Endothelial cell of umbilical vein (primary cell): ENCODE measurements at regions not wholly inside any gene's neighbourhood (a gene's known extent, or its start where the extent isn't known, plus 50 kb on each side); places are given as distances from the start of the nearest gene placed in this dataset.

Experiments used
- CTCF ChIP-seq, 2 donors: IDR thresholded peaks; 1 replicate in 1 of 2; 2 replicates in 1 of 2; pipeline ENCODE4 v1.5.1; 2011; ENCODE audit warnings: low read length in 2 of 2, mild to moderate bottlenecking in 2 of 2, moderate library complexity in 2 of 2, control low read depth in 1 of 2, inconsistent platforms in 1 of 2, low read depth in 1 of 2; ENCODE audit not compliant: insufficient read depth in 1 of 2; ENCODE audit errors: extremely low read depth in 1 of 2
- EZH2 ChIP-seq: IDR thresholded peaks from 2 replicates; pipeline ENCODE4 v1.6.1; 2012; ENCODE audit warnings: borderline replicate concordance, low read depth, mild to moderate bottlenecking, moderate library complexity, low read length, inconsistent platforms; ENCODE audit not compliant: severe bottlenecking
- FOS ChIP-seq: IDR thresholded peaks from 2 replicates; pipeline ENCODE4 v1.6.1; 2011; ENCODE audit warnings: mild to moderate bottlenecking, low read length, moderate library complexity, borderline replicate concordance; ENCODE audit not compliant: insufficient read depth
- GATA2 ChIP-seq: IDR thresholded peaks from 2 replicates; pipeline ENCODE4 v1.7.0; 2011; ENCODE audit warnings: low read depth, mild to moderate bottlenecking, moderate library complexity, mixed read lengths, low read length; ENCODE audit not compliant: insufficient read length, insufficient read depth
- JUN ChIP-seq: IDR thresholded peaks from 2 replicates; pipeline ENCODE4 v1.6.1; 2011; ENCODE audit warnings: borderline replicate concordance, low read depth; ENCODE audit not compliant: insufficient read length, insufficient read depth
- MYC ChIP-seq: IDR thresholded peaks from one replicate; pipeline ENCODE4 v1.6.1; 2011; ENCODE audit warnings: mild to moderate bottlenecking, low read depth, low read length
- POLR2A ChIP-seq: IDR thresholded peaks from 2 replicates; pipeline ENCODE4 v1.6.1; 2012; ENCODE audit warnings: low read depth, mild to moderate bottlenecking, control low read depth, low read length
- POLR2AphosphoS5 ChIP-seq: IDR thresholded peaks from 2 replicates; pipeline ENCODE4 v1.6.1; 2012; ENCODE audit warnings: low read depth, mild to moderate bottlenecking, control low read depth, low read length, moderate library complexity; ENCODE audit not compliant: insufficient read depth

- TF ChIP-seq CTCF (IDR thresholded peaks at IDR 0.05; ENCODE audit: extremely low read depth in 1 of 2, insufficient read depth in 1 of 2, low read depth in 1 of 2, low read length in 2 of 2) (no peak), POLR2A (no peak), POLR2AphosphoS5 (no peak), EZH2 (no peak), FOS (no peak), GATA2 (no peak), JUN (no peak), MYC (no peak)
Measured at GRCh38 chr6:146912730-146913685, 291.2 kb upstream of the STXBP5 start.
